Kidney (tissue), 13 donors: ENCODE measurements at regions not wholly inside any gene's neighbourhood (a gene's known extent, or its start where the extent isn't known, plus 50 kb on each side); places are given as distances from the start of the nearest gene placed in this dataset.

ENCODE experiments used
- DNase-seq, 5 donors: peaks; one replicate each; pipeline ENCODE4 v3.0.0-alpha.2; 2013 to 2020
- FAIRE-seq: peaks from 2 replicates; lab custom pipeline; 2012; peaks lifted over from hg19 to GRCh38; lab: Jason Lieb, UNC
- H3K27ac ChIP-seq, 2 donors: one replicate each; pipeline ENCODE4 v1.7.0; 2013; ENCODE audit warnings: low read depth in 2 of 2, low read length in 2 of 2, inconsistent platforms in 1 of 2
- H3K27me3 ChIP-seq: one replicate; pipeline ENCODE4 v1.7.1; 2013; ENCODE audit warnings: low read length, inconsistent platforms; ENCODE audit not compliant: control insufficient read depth, insufficient read depth
- H3K36me3 ChIP-seq, 3 donors: one replicate each; pipeline versions ENCODE4 v1.7.0 to v1.7.1; 2013; ENCODE audit warnings: low read length in 3 of 3, control low read depth in 1 of 3, inconsistent platforms in 1 of 3; ENCODE audit not compliant: insufficient read depth in 3 of 3, control insufficient read depth in 2 of 3
- H3K4me1 ChIP-seq, 3 donors: one replicate each; pipeline versions ENCODE4 v1.7.0 to v1.7.1; 2013; ENCODE audit warnings: low read length in 3 of 3, inconsistent platforms in 1 of 3, low read depth in 1 of 3; ENCODE audit not compliant: control insufficient read depth in 2 of 3, insufficient read depth in 2 of 3
- H3K4me3 ChIP-seq, 3 donors: one replicate each; pipeline versions ENCODE4 v1.7.0 to v1.8.1; 2013; ENCODE audit warnings: low read length in 3 of 3, control low read depth in 1 of 3, inconsistent platforms in 1 of 3
- H3K9ac ChIP-seq, 3 donors: one replicate each; pipeline versions ENCODE4 v1.7.0 to v1.7.1; 2013; ENCODE audit warnings: low read length in 3 of 3, control low read depth in 1 of 3, inconsistent platforms in 1 of 3
- H3K9me3 ChIP-seq, 3 donors: one replicate each; pipeline versions ENCODE4 v1.7.0 to v1.7.1; 2013; ENCODE audit warnings: low read length in 3 of 3, control low read depth in 1 of 3, inconsistent platforms in 1 of 3; ENCODE audit not compliant: control insufficient read depth in 2 of 3, insufficient read depth in 1 of 3
- intact Hi-C: fragments of 100-400 bp; cut with DNase I; formaldehyde crosslinking; loops from one replicate; pipeline ENCODE4 v1.11.1; 2022
- TF ChIP-seq, protein P1 (sequence below): IDR thresholded peaks from 3 replicates; pipeline ENCODE4 v1.5.1; 2012; ENCODE audit warnings: mild to moderate bottlenecking, moderate library complexity, borderline replicate concordance; ENCODE audit not compliant: insufficient read depth; ENCODE audit errors: extremely low read depth
- donor health status: control.
- donor health status: control.
- donor health status: control.
- donor health status: control.
- donor health status: control.
- donor health status: DM: yes; HTN: yes; CAD: no.
- donor health status: Normal renal cell carcinoma (clear cell type).

DNA sequence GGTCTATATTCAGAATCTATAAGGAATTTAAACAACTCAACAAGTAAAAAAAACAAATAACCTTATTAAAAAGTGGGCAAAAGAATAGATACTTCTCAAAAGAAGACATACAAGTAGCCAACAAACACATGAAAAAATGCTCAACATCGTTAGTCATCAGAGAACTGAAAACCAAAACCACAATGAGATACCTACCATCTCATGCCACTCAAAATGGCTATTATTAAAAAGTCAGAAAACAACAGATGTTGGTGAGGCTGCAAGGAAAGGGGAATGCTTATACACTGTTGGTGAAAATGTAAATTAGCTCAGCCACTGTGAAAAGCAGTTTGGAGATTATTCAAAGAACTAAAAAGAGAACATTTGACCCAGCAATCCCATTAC lies 201.6 kb downstream of the QDPR start:
- intact Hi-C loops = no loop called here
- H3K27ac ChIP-seq = no peak overlapping the region

DNA sequence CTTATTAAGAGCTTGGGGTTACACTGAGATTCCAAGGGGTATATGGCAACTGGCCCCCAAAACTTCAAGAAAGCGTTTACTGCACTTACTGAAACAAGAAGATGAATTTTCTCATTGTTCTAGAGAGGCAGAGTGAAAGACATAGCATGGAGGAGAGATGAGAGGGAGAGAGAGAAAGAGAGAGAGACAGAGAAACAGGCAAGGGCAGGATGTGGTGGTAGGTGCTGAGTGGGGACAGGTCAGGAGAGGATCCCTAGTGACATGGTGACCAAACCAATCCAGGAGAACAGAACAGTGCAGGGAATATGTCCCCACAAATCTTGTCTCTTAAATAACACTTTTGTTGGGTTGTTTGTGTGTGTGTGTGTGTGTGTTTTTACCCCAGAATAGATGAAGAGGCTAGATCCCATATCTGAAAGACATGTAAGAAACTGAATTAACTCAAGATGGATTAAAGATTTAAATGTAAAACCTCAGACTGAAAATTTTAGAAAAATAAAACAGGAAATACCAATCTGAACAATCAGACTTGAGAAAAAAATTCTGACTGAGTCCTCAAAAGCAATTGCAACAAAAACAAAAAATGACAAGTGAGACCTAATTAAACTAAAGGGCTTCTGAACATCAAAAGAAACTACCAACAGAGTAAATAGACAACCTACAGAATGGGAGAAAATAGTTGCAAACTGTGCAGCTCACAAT lies 202.2 kb downstream of the QDPR start:
- DNase-seq (no peak), FAIRE-seq (no peak)
- TF ChIP-seq, protein P1, sequence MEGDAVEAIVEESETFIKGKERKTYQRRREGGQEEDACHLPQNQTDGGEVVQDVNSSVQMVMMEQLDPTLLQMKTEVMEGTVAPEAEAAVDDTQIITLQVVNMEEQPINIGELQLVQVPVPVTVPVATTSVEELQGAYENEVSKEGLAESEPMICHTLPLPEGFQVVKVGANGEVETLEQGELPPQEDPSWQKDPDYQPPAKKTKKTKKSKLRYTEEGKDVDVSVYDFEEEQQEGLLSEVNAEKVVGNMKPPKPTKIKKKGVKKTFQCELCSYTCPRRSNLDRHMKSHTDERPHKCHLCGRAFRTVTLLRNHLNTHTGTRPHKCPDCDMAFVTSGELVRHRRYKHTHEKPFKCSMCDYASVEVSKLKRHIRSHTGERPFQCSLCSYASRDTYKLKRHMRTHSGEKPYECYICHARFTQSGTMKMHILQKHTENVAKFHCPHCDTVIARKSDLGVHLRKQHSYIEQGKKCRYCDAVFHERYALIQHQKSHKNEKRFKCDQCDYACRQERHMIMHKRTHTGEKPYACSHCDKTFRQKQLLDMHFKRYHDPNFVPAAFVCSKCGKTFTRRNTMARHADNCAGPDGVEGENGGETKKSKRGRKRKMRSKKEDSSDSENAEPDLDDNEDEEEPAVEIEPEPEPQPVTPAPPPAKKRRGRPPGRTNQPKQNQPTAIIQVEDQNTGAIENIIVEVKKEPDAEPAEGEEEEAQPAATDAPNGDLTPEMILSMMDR = no peak
- H3K4me3 ChIP-seq = no peak overlapping the region
- H3K27me3 ChIP-seq = no peaks in the 10 kb centered on the region
- H3K9me3 ChIP-seq = peaks cover 0 to 5% (median 0%) of the 10 kb centered on the region in 3 donors
- no peak overlapping the region for H3K9ac ChIP-seq
- no peak overlapping the region for H3K27ac ChIP-seq
- H3K36me3 ChIP-seq = no peaks in the 10 kb centered on the region
- intact Hi-C loops = no loop called here
- no peaks in the 10 kb centered on the region for H3K4me1 ChIP-seq

More for the DNA sequence above, 201.6 kb downstream of the QDPR start:
- Histone ChIP-seq H3K4me3 (no peak overlapping the region), H3K27me3 (no peaks in the 10 kb centered on the region), H3K36me3 (no peaks in the 10 kb centered on the region), H3K9me3 (peaks cover 0 to 5% (median 0%) of the 10 kb centered on the region in 3 donors), H3K4me1 (no peaks in the 10 kb centered on the region), H3K9ac (no peak overlapping the region)
- FAIRE-seq = no peak
- no peak for DNase-seq
- TF ChIP-seq, protein P1 = no peak

DNA sequence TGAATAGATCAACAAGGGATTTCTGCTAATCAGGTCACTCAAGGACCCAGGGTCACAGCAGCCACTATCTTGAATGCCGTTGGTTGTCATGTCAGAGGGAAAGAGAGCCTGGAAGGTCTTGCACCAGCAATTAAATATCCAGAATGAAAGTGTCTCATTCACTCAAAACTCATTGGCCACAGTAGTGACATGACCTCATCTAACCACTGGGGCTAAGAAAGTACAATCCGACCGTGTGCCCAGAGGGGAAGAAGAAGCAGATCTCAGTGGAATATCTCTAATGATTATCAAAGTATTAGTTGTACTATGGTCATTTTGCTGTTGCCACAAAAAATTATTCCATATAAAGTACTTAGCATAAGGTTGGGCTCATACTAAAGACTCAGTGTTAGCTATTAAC lies 210.0 kb downstream of the QDPR start:
- intact Hi-C loops = no loop called here
- no peak overlapping the region for H3K4me3 ChIP-seq
- no peak for DNase-seq
- no peaks in the 10 kb centered on the region for H3K4me1 ChIP-seq
- no peaks in the 10 kb centered on the region for H3K9me3 ChIP-seq
- no peaks in the 10 kb centered on the region for H3K36me3 ChIP-seq
- H3K27me3 ChIP-seq = no peaks in the 10 kb centered on the region
- no peak for FAIRE-seq
- TF ChIP-seq, protein P1 = no peak
- H3K27ac ChIP-seq = no peak overlapping the region
- H3K9ac ChIP-seq = no peak overlapping the region
